NCI-H1436 (cell line): ENCODE measurements at regions not wholly inside any gene's neighbourhood (a gene's known extent, or its start where the extent isn't known, plus 50 kb on each side); places are given as distances from the start of the nearest gene placed in this dataset.
"Not testable (repeated sequence)": the region's sequence is repeated elsewhere in the genome, so short reads cannot be mapped to it uniquely, and the experiment has no call there.

ENCODE experiments used
- DNase-seq: peaks from one replicate; lab custom pipeline; 2025; lab: John Stamatoyannopoulos, UW

GRCh38 chr1:194917769-194918168 lies 1690.5 kb downstream of the KCNT2 start:
- no peak for DNase-seq

DNA sequence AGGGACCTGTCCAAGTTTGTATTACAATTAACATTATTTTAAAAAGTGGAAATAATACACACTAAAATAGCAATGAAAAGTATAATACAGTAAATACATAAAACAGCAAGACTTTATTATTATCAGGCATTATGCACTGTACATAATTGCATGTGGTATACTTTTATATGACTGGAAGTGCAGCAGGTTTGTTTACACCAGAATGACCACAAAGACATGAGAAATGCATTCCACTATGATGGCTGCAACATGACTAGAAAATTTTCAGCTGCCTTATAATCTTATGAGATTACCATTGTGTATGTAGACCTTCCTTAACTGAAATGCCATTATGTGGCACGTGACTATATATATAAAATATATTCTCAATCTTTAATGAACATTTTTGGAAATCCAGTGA lies 1699.6 kb downstream of the KCNT2 start:
- no peak for DNase-seq

GRCh38 chr1:194903524-194903923 lies 1704.7 kb downstream of the KCNT2 start:
- DNase-seq = no peak

DNA sequence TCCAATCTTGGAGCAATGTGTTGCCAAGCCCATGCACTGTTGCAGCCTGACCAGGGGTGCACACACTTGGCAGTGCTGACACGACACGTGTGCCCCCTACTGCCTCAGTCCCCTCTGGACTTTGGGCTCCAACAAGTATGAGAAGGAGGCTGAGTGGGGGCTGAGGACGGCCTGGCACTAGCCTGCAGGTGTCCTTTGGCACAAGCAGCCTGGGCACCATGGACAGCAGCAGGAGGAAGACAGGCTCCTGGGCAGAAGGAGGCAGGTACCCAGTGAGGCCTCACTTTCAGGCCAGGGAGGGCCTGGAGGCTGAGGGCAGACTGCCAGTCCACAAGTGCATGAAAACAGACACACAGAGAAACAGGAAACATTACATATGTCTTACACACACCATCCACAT lies 1702.9 kb upstream of the B3GALT2 start:
- DNase-seq = no peak

DNA sequence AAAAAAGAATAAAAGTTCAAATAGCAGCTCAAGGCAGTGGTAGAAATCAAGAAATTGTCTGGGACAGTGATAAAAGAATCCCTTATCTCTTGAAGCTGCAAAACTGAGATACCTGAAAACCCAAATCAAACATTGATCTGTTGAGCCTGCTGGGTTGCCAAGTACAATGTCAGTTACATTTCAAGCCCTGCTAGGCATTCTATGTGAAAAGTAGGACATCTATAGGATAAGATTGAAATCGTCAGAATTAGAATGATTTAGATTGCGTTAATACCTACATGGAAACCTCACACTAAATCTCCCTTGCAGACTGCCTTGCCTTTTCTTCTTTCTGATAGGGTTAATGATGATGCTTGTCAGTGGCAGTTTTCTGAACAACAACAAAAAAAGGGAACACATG lies 1684.4 kb upstream of the B3GALT2 start:
- no peak for DNase-seq

DNA sequence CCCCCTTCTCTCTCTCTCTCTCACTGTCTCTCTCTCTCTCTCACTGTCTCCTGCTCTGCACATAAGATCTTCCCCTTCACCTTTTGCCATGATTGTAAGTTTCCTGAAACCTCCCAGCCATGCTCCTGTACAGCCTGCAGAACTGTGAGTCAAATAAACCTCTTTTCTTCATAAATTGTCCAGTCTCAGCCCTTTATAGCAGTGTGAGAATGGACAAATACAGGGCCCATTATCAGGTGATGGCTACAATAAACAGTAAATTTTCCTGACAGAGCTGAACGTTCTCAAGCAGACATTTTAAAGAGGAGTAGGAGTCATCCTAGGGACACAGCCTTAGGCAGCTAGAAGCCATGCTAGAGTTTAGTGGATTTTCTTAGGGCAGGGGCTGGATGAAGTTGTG lies 1679.7 kb upstream of the B3GALT2 start:
- DNase-seq = no peak

DNA sequence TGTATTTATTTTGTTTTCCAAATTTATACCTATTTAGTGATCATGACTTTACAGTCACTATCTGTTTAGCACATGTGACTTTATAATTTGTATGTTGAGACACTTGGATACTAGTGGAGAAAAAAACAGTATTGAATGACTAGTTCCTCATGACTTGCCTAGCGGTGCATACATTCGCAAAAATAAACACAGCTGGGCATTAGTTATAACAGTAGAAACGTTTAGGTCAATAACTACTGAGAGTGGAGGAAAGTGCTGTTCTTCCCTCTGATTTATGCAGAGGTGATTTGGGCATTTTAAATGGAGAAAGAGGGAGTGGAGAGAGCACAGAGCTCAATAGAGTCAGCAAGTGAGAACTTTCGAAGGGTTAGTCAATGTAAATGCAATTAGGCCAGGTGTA lies 1679.0 kb upstream of the B3GALT2 start:
- no peak for DNase-seq

GRCh38 chr1:194862129-194862528 lies 1675.7 kb upstream of the B3GALT2 start:
- DNase-seq = no peak

DNA sequence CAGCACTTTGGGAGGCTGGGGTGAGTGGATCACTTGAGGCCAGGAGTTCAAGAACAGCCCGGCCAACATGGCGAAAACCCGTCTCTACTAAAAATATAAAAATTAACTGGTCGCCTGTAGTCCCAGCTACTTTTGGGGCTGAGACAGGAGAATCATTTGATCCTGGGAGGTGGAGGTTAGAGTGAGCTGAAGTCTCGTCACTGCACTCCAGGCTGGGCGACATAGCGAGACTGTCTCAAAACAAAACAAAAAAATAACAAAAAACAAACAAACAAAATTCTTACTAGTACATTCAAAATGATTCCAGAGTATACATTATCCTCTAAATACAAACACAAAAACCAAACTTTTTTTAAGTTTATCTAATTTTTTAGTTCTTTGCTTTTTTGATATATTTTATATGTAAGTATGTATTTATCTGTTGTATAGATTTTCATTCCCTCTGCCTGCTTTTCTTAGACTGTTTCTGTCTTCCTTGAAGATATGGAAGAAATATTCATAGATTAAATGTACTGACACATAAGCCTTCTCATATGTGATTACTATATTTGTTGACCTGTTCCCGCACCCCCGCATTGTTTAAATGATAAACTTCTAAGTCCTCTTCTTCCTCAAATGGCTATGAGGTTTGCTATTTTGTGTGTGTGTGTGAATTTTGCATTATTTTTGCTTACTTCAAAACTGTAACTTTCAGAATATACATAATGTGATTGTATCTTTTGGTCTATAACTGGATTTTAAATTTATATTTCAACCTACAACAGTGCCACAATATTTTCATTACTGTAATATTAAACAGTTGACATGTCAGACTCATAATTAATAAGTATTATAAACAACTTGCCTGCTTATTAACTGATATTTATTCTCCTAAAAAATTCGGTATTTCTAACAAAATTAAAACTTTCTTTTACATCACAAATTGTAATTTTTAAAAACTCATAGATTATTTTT lies 1674.1 kb upstream of the B3GALT2 start:
- DNase-seq = no peak

DNA sequence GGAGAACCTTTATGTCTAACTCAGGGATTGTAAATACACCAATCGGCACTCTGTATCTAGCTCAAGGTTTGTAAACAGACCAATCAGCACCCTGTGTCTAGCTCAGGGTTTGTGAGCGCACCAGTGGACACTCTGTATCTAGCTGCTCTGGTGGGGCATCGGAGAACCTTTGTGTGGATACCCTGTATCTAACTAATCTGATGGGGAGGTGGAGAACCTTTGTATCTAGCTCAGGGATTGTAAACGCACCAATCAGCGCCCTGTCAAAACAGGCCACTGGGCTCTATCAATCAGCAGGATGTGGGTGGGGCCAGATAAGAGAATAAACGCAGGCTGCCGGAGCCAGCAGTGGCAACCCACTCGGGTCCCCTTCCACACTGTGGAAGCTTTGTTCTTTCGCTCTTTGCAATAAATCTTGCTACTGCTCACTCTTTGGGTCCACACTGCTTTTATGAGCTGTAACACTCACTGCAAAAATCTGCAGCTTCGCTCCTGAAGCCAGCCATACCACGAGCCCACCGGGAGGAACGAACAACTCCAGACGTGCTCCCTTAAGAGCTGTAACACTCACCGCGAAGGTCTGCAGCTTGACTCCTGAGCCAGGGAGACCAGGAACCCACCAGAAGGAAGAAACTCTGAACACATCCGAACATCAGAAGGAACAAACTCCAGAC lies 1673.2 kb upstream of the B3GALT2 start:
- not testable (repeated sequence) for DNase-seq

GRCh38 chr1:194858811-194859480 lies 1672.5 kb upstream of the B3GALT2 start:
- not testable (repeated sequence) for DNase-seq

DNA sequence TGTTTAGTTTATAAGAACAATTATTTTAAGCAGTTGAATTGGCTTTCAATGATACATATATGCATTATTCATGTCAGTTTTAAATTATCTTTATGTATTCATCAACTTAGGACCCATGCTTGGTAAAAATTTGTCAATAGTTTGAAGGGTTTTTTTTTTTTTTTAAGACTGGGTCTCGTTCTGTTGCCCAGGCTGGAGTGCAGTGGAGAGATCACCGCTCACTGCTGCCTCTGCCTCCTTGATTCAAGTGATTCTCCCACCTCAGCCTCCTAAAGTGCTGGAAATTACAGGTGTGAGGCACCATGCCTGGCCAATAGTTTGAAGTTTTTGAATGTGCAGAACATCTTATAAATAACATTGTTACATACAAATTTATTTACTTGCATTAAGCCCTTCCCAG lies 1671.0 kb upstream of the B3GALT2 start:
- no peak for DNase-seq

- DNase-seq = no peak
Measured at GRCh38 chr1:194848846-194849245, 1662.4 kb upstream of the B3GALT2 start.

DNA sequence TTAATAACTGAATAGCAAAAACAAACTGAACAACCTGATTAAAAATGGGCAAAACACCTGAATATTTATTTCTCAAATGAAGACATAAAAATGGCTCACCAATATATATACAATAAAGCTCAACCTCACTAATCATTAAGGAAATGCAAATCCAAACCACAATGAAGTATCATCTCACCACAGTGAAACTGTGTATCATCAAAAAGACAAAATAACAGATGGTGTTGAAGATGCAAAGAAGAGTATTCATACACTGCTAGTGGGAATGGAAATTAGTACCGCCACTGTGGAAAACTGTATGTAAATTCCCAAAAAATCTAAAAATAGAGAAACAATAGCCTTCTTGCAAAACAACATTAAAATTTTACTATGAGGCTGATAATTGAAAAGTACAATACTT lies 1660.1 kb upstream of the B3GALT2 start:
- no peak for DNase-seq

DNA sequence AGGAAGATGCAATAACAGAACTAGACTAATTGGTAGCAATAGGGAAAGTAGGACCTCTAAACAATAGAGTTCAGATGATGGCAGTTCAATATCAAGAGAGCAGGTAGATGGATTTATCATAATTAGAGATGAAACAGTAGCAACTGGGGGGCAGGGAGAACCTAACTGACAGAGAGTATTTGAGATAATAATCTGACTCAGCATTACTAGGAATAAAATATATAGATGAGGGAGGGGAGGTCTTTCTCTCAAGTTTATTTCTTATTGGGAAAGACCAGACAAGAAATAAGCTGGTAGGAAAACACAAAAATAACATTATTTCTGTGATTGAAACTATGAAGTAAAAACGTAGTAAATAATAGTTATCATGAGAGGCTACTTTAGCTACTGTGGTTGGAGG lies 1656.7 kb upstream of the B3GALT2 start:
- DNase-seq = no peak

GRCh38 chr1:194833111-194833510 lies 1646.7 kb upstream of the B3GALT2 start:
- DNase-seq = no peak

GRCh38 chr1:194831595-194831994 lies 1645.2 kb upstream of the B3GALT2 start:
- DNase-seq = not testable (repeated sequence)

- DNase-seq = no peak
Measured at GRCh38 chr1:194830387-194830786, 1644.0 kb upstream of the B3GALT2 start.

- DNase-seq = no peak
Measured at GRCh38 chr1:194829492-194829891, 1643.1 kb upstream of the B3GALT2 start.

DNA sequence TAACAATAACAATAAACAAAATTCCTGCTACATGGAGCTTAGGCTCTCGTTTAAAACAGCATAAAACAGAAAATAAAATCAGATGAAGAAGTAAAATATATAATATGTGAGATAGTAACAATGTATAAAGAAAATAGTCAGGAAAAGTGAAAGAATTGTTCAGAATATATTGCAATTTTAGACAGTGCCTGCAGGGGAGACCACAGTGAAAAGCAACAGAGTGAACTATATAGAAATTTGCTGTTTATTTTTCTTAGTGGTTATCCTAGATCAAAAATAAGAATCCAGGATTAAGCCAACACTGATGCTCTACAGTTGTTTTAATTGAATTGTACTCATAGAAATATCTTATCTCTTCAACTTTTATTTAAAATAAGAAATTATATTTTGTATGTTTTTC lies 1639.0 kb upstream of the B3GALT2 start:
- DNase-seq = no peak

- DNase-seq = no peak
Measured at GRCh38 chr1:194821091-194821490, 1634.7 kb upstream of the B3GALT2 start.

DNA sequence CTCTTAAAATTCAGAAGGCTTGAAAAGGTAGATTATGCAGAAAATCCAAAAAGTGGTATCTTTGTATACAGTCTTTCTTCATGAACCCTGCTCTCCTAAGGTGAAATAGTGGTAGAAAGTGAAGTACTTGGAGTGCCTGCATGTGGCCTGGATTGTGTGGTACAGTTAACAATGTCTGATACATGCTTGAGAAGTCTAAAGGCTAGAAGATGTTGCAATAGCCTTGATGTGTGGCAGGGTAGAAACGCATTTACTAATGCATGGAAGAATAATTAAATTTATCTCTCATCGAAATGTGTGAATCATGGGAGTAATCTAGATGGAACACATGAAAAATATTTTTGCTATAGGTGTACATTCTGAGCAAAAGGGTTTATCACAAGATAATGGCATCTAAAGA lies 1632.3 kb upstream of the B3GALT2 start:
- no peak for DNase-seq

DNA sequence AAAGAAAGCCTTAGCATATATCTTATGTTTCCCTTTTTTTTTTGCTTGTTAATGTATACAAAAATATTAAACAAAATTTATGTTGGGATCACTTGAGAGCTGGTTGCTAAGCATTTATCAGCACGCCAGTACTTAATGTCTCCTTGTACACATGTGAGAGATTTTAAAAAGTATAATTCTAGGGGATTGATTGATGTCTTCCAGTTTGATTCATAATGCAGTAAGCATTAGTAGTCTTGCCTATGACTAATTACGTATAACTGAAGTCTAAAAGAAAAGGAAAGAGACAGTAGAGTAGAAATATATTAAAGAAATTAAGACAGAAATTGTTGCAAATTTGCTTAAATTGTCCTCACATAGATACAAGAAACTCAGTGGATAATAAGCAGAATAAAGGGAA lies 1630.4 kb upstream of the B3GALT2 start:
- no peak for DNase-seq
